Upper lobe of left lung (tissue), 6 donors: ENCODE measurements at regions not wholly inside any gene's neighbourhood (a gene's known extent, or its start where the extent isn't known, plus 50 kb on each side); places are given as distances from the start of the nearest gene placed in this dataset.

Experiments used
- ATAC-seq, 2 donors: fragments of 200-7000 bp; cut with Tn5 transposase; one replicate each; pipeline ENCODE4 v1.9.1; 2022; ENCODE audit warnings: mild to moderate bottlenecking in 2 of 2, moderate library complexity in 2 of 2; ENCODE audit not compliant: low FRiP score in 2 of 2
- DNase-seq, 2 donors: peaks; one replicate each; pipeline ENCODE4 v3.0.0-alpha.2; 2019 to 2020
- H3K27ac ChIP-seq, 4 donors: fragments of 200-600 bp; sonication (generic); one replicate each; pipeline ENCODE4 v1.5.1; 2016 to 2019
- H3K27me3 ChIP-seq, 4 donors: fragments of 200-600 bp; sonication (generic); one replicate each; pipeline ENCODE4 v1.5.1; 2017 to 2019
- H3K36me3 ChIP-seq, 4 donors: fragments of 200-600 bp; sonication (generic); one replicate each; pipeline ENCODE4 v1.5.1; 2016 to 2019
- H3K4me1 ChIP-seq, 4 donors: fragments of 200-600 bp; sonication (generic); one replicate each; pipeline ENCODE4 v1.5.1; 2018 to 2019
- H3K4me3 ChIP-seq, 4 donors: fragments of 200-600 bp; sonication (generic); one replicate each; pipeline ENCODE4 v1.5.1; 2017 to 2019; ENCODE audit warnings: mild to moderate bottlenecking in 2 of 4, moderate library complexity in 1 of 4
- H3K9me3 ChIP-seq, 4 donors: fragments of 200-600 bp; sonication (generic); one replicate each; pipeline ENCODE4 v1.5.1; 2018 to 2019
- CTCF ChIP-seq, 6 experiments: fragments of 450-650 bp in 4 of 6; fragments of 200-600 bp in 2 of 6; sonication (generic) in 2 of 6; IDR thresholded peaks; one replicate each; pipeline ENCODE4 v1.5.1; 2016 to 2019; ENCODE audit warnings: antibody characterized with exemption in 6 of 6
- EP300 ChIP-seq, 4 donors: sonication (generic); formaldehyde crosslinking; IDR thresholded peaks; one replicate each; pipeline ENCODE4 v1.5.1; 2017; ENCODE audit warnings: antibody characterized with exemption in 4 of 4, control low read depth in 2 of 4
- POLR2A ChIP-seq, 4 donors: fragments of 450-650 bp; IDR thresholded peaks; one replicate each; pipeline ENCODE4 v1.5.1; 2016 to 2017; ENCODE audit warnings: antibody characterized with exemption in 4 of 4, mild to moderate bottlenecking in 2 of 4
- POLR2AphosphoS5 ChIP-seq, 2 donors: sonication (generic); formaldehyde crosslinking; IDR thresholded peaks; one replicate each; pipeline ENCODE4 v1.5.1; 2017; ENCODE audit warnings: antibody characterized with exemption in 2 of 2
- WGBS, 2 donors: methylation state at CpG; one replicate each; pipeline ENCODE4 v1.1.5; 2017 to 2018; 5-methylcytosine and 5-hydroxymethylcytosine counted together
- donor health status: DM: no; HTN: no; CAD: no; lungs with moderate emphysema.
- donor health status: DM: no; HTN: yes; CAD: no; lungs with severe emphysema.

- no peaks in the 10 kb centered on the region for H3K9me3 ChIP-seq
- WGBS, 2 donors, result 80 to 87% methylated on average over 2 of the region's 2 CpGs
These were observed 290.0 kb upstream of the KAZN start for GRCh38 chr1:14308460-14308859.

GRCh38 chr1:14309984-14310383 lies 288.5 kb upstream of the KAZN start:
- H3K4me3 ChIP-seq, result no peak overlapping the region
- no peak overlapping the region for H3K27ac ChIP-seq
- no peaks in the 10 kb centered on the region for H3K27me3 ChIP-seq
- no peak for DNase-seq
- H3K4me1 ChIP-seq, result peaks cover 0 to 9% (median 2%) of the 10 kb centered on the region in 4 donors
- ATAC-seq, result no peak
- TF ChIP-seq CTCF (IDR thresholded peaks at IDR 0.05) (no peak), POLR2AphosphoS5 (IDR thresholded peaks at IDR 0.05) (no peak), POLR2A (IDR thresholded peaks at IDR 0.05) (no peak), EP300 (IDR thresholded peaks at IDR 0.05) (no peak)
- 76 to 84% methylated on average over 3 of the region's 3 CpGs for WGBS, 2 donors
- H3K36me3 ChIP-seq, result no peaks in the 10 kb centered on the region
- H3K9me3 ChIP-seq, result no peaks in the 10 kb centered on the region

More at GRCh38 chr1:14308460-14308859, 290.0 kb upstream of the KAZN start:
- no peak for ATAC-seq
- H3K27me3 ChIP-seq, result no peaks in the 10 kb centered on the region
- TF ChIP-seq POLR2AphosphoS5 (IDR thresholded peaks at IDR 0.05) (no peak), CTCF (IDR thresholded peaks at IDR 0.05) (no peak), POLR2A (IDR thresholded peaks at IDR 0.05) (no peak), EP300 (IDR thresholded peaks at IDR 0.05) (no peak)
- H3K4me1 ChIP-seq, result peaks cover 0 to 9% (median 3%) of the 10 kb centered on the region in 4 donors
- no peak overlapping the region for H3K27ac ChIP-seq
- no peak for DNase-seq
- H3K4me3 ChIP-seq, result no peak overlapping the region
- H3K36me3 ChIP-seq, result no peaks in the 10 kb centered on the region

- 91 to 93% methylated on average over 9 of the region's 9 CpGs for WGBS, 2 donors
- ATAC-seq, result no peak
- DNase-seq, result no peak
These were observed 288.0 kb upstream of the KAZN start for GRCh38 chr1:14310476-14310875.

GRCh38 chr1:14313731-14314431 lies 284.6 kb upstream of the KAZN start:
- DNase-seq (no peak), ATAC-seq (no peak)
- 82 to 85% methylated on average over 1 of the region's 1 CpG for WGBS, 2 donors
- no peak overlapping the region for H3K27ac ChIP-seq
- H3K36me3 ChIP-seq, result no peaks in the 10 kb centered on the region
- no peaks in the 10 kb centered on the region for H3K27me3 ChIP-seq
- no peaks in the 10 kb centered on the region for H3K4me1 ChIP-seq
- no peaks in the 10 kb centered on the region for H3K9me3 ChIP-seq
- TF ChIP-seq CTCF (IDR thresholded peaks at IDR 0.05) (no peak), POLR2A (IDR thresholded peaks at IDR 0.05) (no peak), EP300 (IDR thresholded peaks at IDR 0.05) (no peak), POLR2AphosphoS5 (IDR thresholded peaks at IDR 0.05) (no peak)
- H3K4me3 ChIP-seq, result no peak overlapping the region

More at GRCh38 chr1:14310476-14310875, 288.0 kb upstream of the KAZN start:
- no peak overlapping the region for H3K4me3 ChIP-seq
- H3K27me3 ChIP-seq, result no peaks in the 10 kb centered on the region
- no peaks in the 10 kb centered on the region for H3K36me3 ChIP-seq
- H3K27ac ChIP-seq, result no peak overlapping the region
- peaks cover 0 to 9% (median 1%) of the 10 kb centered on the region in 4 donors for H3K4me1 ChIP-seq
- no peaks in the 10 kb centered on the region for H3K9me3 ChIP-seq
- TF ChIP-seq POLR2A (IDR thresholded peaks at IDR 0.05), result no peak
- TF ChIP-seq POLR2AphosphoS5 (IDR thresholded peaks at IDR 0.05), result no peak
- TF ChIP-seq EP300 (IDR thresholded peaks at IDR 0.05), result no peak
- TF ChIP-seq CTCF (IDR thresholded peaks at IDR 0.05), result no peak

- 93 to 97% methylated on average over 1 of the region's 1 CpG for WGBS, 2 donors
- no peaks in the 10 kb centered on the region for H3K36me3 ChIP-seq
- no peaks in the 10 kb centered on the region for H3K4me1 ChIP-seq
- H3K27ac ChIP-seq, result no peak overlapping the region
- ATAC-seq (no peak), DNase-seq (no peak)
- no peak for TF ChIP-seq CTCF (IDR thresholded peaks at IDR 0.05)
- TF ChIP-seq POLR2AphosphoS5 (IDR thresholded peaks at IDR 0.05), result no peak
- no peak overlapping the region for H3K4me3 ChIP-seq
- H3K9me3 ChIP-seq, result no peaks in the 10 kb centered on the region
- H3K27me3 ChIP-seq, result no peaks in the 10 kb centered on the region
These were observed 279.7 kb upstream of the KAZN start for GRCh38 chr1:14318830-14319229.
